ENCODE measurements at regions not wholly inside any gene's neighbourhood (a gene's known extent, or its start where the extent isn't known, plus 50 kb on each side); places are given as distances from the start of the nearest gene placed in this dataset.

GRCh38 chr4:151887816-151888180 is 127.0 kb upstream of the GATB start:
- TF ChIP-seq POLR2A (IDR thresholded peaks at IDR 0.05) (no peak), CTCF (IDR thresholded peaks at IDR 0.05) (no peak)

Measured in esophagus squamous epithelium (tissue), 4 donors.